Endothelial cell of umbilical vein (primary cell): ENCODE measurements at regions not wholly inside any gene's neighbourhood (a gene's known extent, or its start where the extent isn't known, plus 50 kb on each side); places are given as distances from the start of the nearest gene placed in this dataset.

Source experiments
- BruUV-seq: library from RNA; stranded (reverse); fragments of 400-500 nt; replicated peaks from 2 replicates; lab custom pipeline; 2021; lab: Mats Ljungman, UMichigan
- CTCF ChIA-PET: fragments of 300-600, 350-600 bp; sonication (Branson Sonifier 250); formaldehyde crosslinking; loops from one replicate; lab custom pipeline; 2021; ENCODE audit warnings: antibody characterized with exemption, inconsistent platforms; lab: Charles Lee
- POLR2A ChIA-PET: fragments of 300-600, 350-600 bp; sonication (Branson Sonifier 250); formaldehyde crosslinking; loops from one replicate; lab custom pipeline; 2021; ENCODE audit warnings: antibody characterized with exemption, inconsistent platforms; lab: Charles Lee
- DNase-seq: peaks from one replicate; pipeline ENCODE4 v3.0.0-alpha.2; 2011; ENCODE audit warnings: low read depth, low spot score
- FAIRE-seq: peaks from 2 replicates; lab custom pipeline; 2011; peaks lifted over from hg19 to GRCh38; lab: Jason Lieb, UNC
- H2AFZ ChIP-seq: 2 replicates; pipeline ENCODE4 v1.6.0; 2012; ENCODE audit warnings: low read depth, low read length, control low read depth, inconsistent platforms
- H3K27ac ChIP-seq: 2 replicates; pipeline ENCODE4 v1.5.1; 2011; ENCODE audit warnings: low read depth, mild to moderate bottlenecking, control low read depth, low read length, moderate library complexity; ENCODE audit not compliant: insufficient read depth
- H3K27me3 ChIP-seq, 2 experiments: 2 replicates each; pipeline versions ENCODE4 v1.6.0 to v1.6.1; 2011; ENCODE audit warnings: low read length in 2 of 2, mixed read lengths in 1 of 2; ENCODE audit not compliant: control insufficient read depth in 2 of 2, insufficient read depth in 2 of 2
- H3K36me3 ChIP-seq, 2 experiments: 2 replicates in 1 of 2; 3 replicates in 1 of 2; pipeline ENCODE4 v1.5.1; 2011; ENCODE audit warnings: low read length in 2 of 2, mild to moderate bottlenecking in 1 of 2, moderate library complexity in 1 of 2; ENCODE audit not compliant: control insufficient read depth in 2 of 2, insufficient read depth in 2 of 2; ENCODE audit errors: extremely low read depth in 1 of 2
- H3K4me1 ChIP-seq: 3 replicates; pipeline ENCODE4 v1.5.1; 2011; ENCODE audit warnings: mild to moderate bottlenecking, low read length; ENCODE audit not compliant: control insufficient read depth, insufficient read depth; ENCODE audit errors: extremely low read depth
- H3K4me2 ChIP-seq: 2 replicates; pipeline ENCODE4 v1.6.1; 2011; ENCODE audit warnings: low read length, control low read depth, mixed read lengths; ENCODE audit not compliant: insufficient read depth
- H3K4me3 ChIP-seq, 3 experiments: fragments of 200-600 bp in 1 of 3; sonication (generic), shearing (Covaris generic) in 1 of 3; replicated peaks in 1 of 3; 2 replicates each; pipeline ENCODE4 v1.5.1; 2011 to 2016; ENCODE audit warnings: control low read depth in 3 of 3, low read length in 3 of 3, mild to moderate bottlenecking in 2 of 3, inconsistent platforms in 1 of 3, low read depth in 1 of 3, moderate library complexity in 1 of 3; ENCODE audit not compliant: insufficient read depth in 1 of 3
- H3K79me2 ChIP-seq: 2 replicates; pipeline ENCODE4 v1.6.0; 2012; ENCODE audit warnings: low read length, inconsistent platforms; ENCODE audit not compliant: control insufficient read depth, insufficient read depth
- H3K9ac ChIP-seq: replicated peaks from 2 replicates; pipeline ENCODE3; 2011; ENCODE audit warnings: low read length, control low read depth; ENCODE audit not compliant: insufficient read depth; ENCODE audit errors: extremely low read depth
- H3K9me1 ChIP-seq: replicated peaks from 3 replicates; pipeline ENCODE4 v1.6.0; 2011; ENCODE audit warnings: mild to moderate bottlenecking, low read length; ENCODE audit not compliant: control insufficient read depth, insufficient read depth; ENCODE audit errors: extremely low read depth
- H3K9me3 ChIP-seq: replicated peaks from 2 replicates; pipeline ENCODE4 v1.5.1; 2012; ENCODE audit warnings: low read length, inconsistent platforms; ENCODE audit not compliant: control insufficient read depth, insufficient read depth
- H4K20me1 ChIP-seq: replicated peaks from 2 replicates; pipeline ENCODE3; 2011; ENCODE audit warnings: mild to moderate bottlenecking, low read length; ENCODE audit not compliant: control insufficient read depth, insufficient read depth; ENCODE audit errors: extremely low read depth
- EZH2 ChIP-seq: IDR thresholded peaks from 2 replicates; pipeline ENCODE4 v1.6.1; 2012; ENCODE audit warnings: borderline replicate concordance, low read depth, mild to moderate bottlenecking, moderate library complexity, low read length, inconsistent platforms; ENCODE audit not compliant: severe bottlenecking
- FOS ChIP-seq: IDR thresholded peaks from 2 replicates; pipeline ENCODE4 v1.6.1; 2011; ENCODE audit warnings: mild to moderate bottlenecking, low read length, moderate library complexity, borderline replicate concordance; ENCODE audit not compliant: insufficient read depth
- GATA2 ChIP-seq: IDR thresholded peaks from 2 replicates; pipeline ENCODE4 v1.7.0; 2011; ENCODE audit warnings: low read depth, mild to moderate bottlenecking, moderate library complexity, mixed read lengths, low read length; ENCODE audit not compliant: insufficient read length, insufficient read depth
- JUN ChIP-seq: IDR thresholded peaks from 2 replicates; pipeline ENCODE4 v1.6.1; 2011; ENCODE audit warnings: borderline replicate concordance, low read depth; ENCODE audit not compliant: insufficient read length, insufficient read depth
- MYC ChIP-seq: IDR thresholded peaks from one replicate; pipeline ENCODE4 v1.6.1; 2011; ENCODE audit warnings: mild to moderate bottlenecking, low read depth, low read length
- POLR2A ChIP-seq: IDR thresholded peaks from 2 replicates; pipeline ENCODE4 v1.6.1; 2012; ENCODE audit warnings: low read depth, mild to moderate bottlenecking, control low read depth, low read length
- POLR2AphosphoS5 ChIP-seq: IDR thresholded peaks from 2 replicates; pipeline ENCODE4 v1.6.1; 2012; ENCODE audit warnings: low read depth, mild to moderate bottlenecking, control low read depth, low read length, moderate library complexity; ENCODE audit not compliant: insufficient read depth
- dilution Hi-C: fragments of 300-500 bp; cut with MboI; formaldehyde crosslinking; loops from one replicate; pipeline ENCODE4 v1.15.0; 2019; ENCODE audit warnings: low sequenced_read_pairs; ENCODE audit not compliant: extremely low pct_ligation_motif_present
- intact Hi-C: fragments of 100-400 bp; cut with micrococcal nuclease; formaldehyde crosslinking; loops from one replicate; pipeline ENCODE4 v1.10.0; 2022
- TF ChIP-seq, protein P1 (sequence below): IDR thresholded peaks from 2 replicates; pipeline ENCODE4 v1.6.1; 2011; ENCODE audit not compliant: insufficient read depth, insufficient read length
- TF ChIP-seq, protein P2 (sequence below), 2 donors: IDR thresholded peaks; 1 replicate in 1 of 2; 2 replicates in 1 of 2; pipeline ENCODE4 v1.5.1; 2011; ENCODE audit warnings: low read length in 2 of 2, mild to moderate bottlenecking in 2 of 2, moderate library complexity in 2 of 2, control low read depth in 1 of 2, inconsistent platforms in 1 of 2, low read depth in 1 of 2; ENCODE audit not compliant: insufficient read depth in 1 of 2; ENCODE audit errors: extremely low read depth in 1 of 2

DNA sequence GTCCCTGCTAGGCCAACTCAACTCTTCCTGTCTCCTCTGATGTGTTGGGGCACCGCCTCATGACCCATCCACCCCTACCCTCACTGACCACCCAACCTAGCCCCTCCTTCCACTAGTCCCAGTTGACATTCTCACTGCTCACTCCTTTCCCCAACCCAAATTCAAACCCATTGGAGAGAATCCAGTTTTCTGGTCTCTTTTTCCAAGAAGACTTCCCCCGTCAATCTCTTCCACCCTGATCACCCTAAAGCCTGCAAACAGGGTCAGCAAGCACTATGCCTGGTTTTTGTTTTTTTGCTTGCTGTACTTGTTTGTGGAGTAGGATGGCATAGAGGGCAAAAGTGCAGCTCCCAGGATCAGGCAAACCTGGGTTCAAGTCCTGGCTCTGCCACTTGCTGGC is 176.6 kb upstream of the PPP2R3A start:
- Histone ChIP-seq H3K27me3 (no peaks in the 10 kb centered on the region), H3K4me3 (no peak overlapping the region), H3K79me2 (no peaks in the 10 kb centered on the region), H2AFZ (no peak overlapping the region), H3K9me3 (peaks cover 2% of the 10 kb centered on the region), H4K20me1 (no peaks in the 10 kb centered on the region), H3K4me1 (no peaks in the 10 kb centered on the region), H3K9me1 (no peaks in the 10 kb centered on the region), H3K36me3 (no peaks in the 10 kb centered on the region), H3K27ac (no peak overlapping the region), H3K9ac (no peak overlapping the region), H3K4me2 (no peak overlapping the region)
- FAIRE-seq (no peak), DNase-seq (no peak)
- BruUV-seq, result no TSS peak
- dilution Hi-C loops, result no loop called here
- POLR2A ChIA-PET, result no interaction called here
- TF ChIP-seq MYC (no peak), FOS (no peak), POLR2A (no peak), POLR2AphosphoS5 (no peak), GATA2 (no peak), EZH2 (no peak), JUN (no peak)
- TF ChIP-seq, protein P1, sequence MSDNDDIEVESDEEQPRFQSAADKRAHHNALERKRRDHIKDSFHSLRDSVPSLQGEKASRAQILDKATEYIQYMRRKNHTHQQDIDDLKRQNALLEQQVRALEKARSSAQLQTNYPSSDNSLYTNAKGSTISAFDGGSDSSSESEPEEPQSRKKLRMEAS, result no peak
- TF ChIP-seq, protein P2, sequence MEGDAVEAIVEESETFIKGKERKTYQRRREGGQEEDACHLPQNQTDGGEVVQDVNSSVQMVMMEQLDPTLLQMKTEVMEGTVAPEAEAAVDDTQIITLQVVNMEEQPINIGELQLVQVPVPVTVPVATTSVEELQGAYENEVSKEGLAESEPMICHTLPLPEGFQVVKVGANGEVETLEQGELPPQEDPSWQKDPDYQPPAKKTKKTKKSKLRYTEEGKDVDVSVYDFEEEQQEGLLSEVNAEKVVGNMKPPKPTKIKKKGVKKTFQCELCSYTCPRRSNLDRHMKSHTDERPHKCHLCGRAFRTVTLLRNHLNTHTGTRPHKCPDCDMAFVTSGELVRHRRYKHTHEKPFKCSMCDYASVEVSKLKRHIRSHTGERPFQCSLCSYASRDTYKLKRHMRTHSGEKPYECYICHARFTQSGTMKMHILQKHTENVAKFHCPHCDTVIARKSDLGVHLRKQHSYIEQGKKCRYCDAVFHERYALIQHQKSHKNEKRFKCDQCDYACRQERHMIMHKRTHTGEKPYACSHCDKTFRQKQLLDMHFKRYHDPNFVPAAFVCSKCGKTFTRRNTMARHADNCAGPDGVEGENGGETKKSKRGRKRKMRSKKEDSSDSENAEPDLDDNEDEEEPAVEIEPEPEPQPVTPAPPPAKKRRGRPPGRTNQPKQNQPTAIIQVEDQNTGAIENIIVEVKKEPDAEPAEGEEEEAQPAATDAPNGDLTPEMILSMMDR (IDR thresholded peaks at IDR 0.05; ENCODE audit: extremely low read depth in 1 of 2, insufficient read depth in 1 of 2, low read depth in 1 of 2, low read length in 2 of 2), result no peak
- intact Hi-C loops, result no loop called here
- CTCF ChIA-PET, result no interaction called here
